ENCODE measurements at regions not wholly inside any gene's neighbourhood (a gene's known extent, or its start where the extent isn't known, plus 50 kb on each side); places are given as distances from the start of the nearest gene placed in this dataset.

- Histone ChIP-seq H3K4me1 (no peaks in the 10 kb centered on the region), H3K27ac (no peak overlapping the region), H3K27me3 (no peaks in the 10 kb centered on the region), H3K9me3 (no peaks in the 10 kb centered on the region), H3K4me3 (no peak overlapping the region), H3K36me3 (no peaks in the 10 kb centered on the region)
- DNase-seq = no peak
- no peak for TF ChIP-seq POLR2A (IDR thresholded peaks at IDR 0.05)
- TF ChIP-seq, protein P1, sequence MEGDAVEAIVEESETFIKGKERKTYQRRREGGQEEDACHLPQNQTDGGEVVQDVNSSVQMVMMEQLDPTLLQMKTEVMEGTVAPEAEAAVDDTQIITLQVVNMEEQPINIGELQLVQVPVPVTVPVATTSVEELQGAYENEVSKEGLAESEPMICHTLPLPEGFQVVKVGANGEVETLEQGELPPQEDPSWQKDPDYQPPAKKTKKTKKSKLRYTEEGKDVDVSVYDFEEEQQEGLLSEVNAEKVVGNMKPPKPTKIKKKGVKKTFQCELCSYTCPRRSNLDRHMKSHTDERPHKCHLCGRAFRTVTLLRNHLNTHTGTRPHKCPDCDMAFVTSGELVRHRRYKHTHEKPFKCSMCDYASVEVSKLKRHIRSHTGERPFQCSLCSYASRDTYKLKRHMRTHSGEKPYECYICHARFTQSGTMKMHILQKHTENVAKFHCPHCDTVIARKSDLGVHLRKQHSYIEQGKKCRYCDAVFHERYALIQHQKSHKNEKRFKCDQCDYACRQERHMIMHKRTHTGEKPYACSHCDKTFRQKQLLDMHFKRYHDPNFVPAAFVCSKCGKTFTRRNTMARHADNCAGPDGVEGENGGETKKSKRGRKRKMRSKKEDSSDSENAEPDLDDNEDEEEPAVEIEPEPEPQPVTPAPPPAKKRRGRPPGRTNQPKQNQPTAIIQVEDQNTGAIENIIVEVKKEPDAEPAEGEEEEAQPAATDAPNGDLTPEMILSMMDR (IDR thresholded peaks at IDR 0.05) = no peak
- intact Hi-C loops (cut with DNase I) = no loop called here
- WGBS, 2 donors = 53 to 60% methylated on average over 1 of the region's 1 CpG
Measured at GRCh38 chr11:96798445-96798844, 408.6 kb downstream of the JRKL start.

- Histone ChIP-seq H3K9me3 (no peaks in the 10 kb centered on the region), H3K4me1 (no peaks in the 10 kb centered on the region), H3K36me3 (no peaks in the 10 kb centered on the region), H3K27ac (no peak overlapping the region), H3K4me3 (no peak overlapping the region), H3K27me3 (no peaks in the 10 kb centered on the region)
- 39 to 51% methylated on average over 3 of the region's 3 CpGs for WGBS, 2 donors
- DNase-seq = no peak
- intact Hi-C loops (cut with DNase I) = no loop called here
- no peak for TF ChIP-seq POLR2A (IDR thresholded peaks at IDR 0.05)
- TF ChIP-seq, protein P1 (IDR thresholded peaks at IDR 0.05) = no peak
Measured at GRCh38 chr11:96815236-96815635, 425.4 kb downstream of the JRKL start.

DNA sequence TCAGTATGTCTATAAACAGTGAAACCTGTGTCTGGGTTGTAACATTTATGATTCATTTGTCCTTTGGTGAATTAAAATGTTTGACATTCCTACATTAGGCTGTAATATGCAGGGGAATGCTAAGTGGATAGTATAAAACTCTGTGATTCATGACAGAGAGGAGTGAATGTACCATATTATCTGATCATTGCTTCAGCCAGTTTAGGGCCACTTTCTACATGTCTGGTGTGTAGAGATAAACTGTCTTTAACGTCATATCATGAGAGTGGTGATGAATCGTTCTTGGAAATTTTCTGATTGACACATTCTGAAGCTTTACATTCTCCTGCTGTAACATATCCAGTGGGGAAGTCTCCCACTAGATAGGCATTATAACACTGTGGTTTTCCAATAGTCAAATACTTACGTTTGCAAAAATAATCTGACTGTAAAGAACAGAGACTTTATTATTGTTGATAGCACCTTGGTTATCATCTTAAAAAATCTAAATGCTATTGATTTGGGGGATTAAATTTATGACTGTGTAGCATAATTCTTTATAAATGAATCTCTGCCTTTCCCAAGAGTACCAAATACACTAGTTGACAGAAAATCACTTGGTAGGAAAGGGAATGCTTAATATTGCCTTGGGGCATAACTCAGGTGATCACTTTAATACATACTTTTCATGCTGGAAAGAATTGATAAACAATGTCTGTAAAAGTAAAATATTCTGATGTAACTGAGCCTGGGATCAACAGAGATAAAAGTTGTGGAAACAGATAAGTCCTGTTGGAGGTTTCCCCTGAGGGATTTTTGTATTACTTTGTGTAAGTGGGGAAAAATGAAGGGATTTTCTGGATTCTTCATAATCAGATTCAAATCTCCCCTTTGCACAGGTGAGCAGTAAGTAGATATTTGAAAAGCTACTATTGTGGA, 427.9 kb downstream of the JRKL start:
- H3K36me3 ChIP-seq = no peaks in the 10 kb centered on the region
- H3K4me3 ChIP-seq = no peak overlapping the region
- WGBS, 2 donors = 52 to 59% methylated on average over 3 of the region's 3 CpGs
- no peak overlapping the region for H3K27ac ChIP-seq
- H3K4me1 ChIP-seq = no peaks in the 10 kb centered on the region
- no peaks in the 10 kb centered on the region for H3K27me3 ChIP-seq
- intact Hi-C loops (cut with DNase I) = no loop called here
- no peak for DNase-seq
- no peaks in the 10 kb centered on the region for H3K9me3 ChIP-seq
- TF ChIP-seq, protein P1 (IDR thresholded peaks at IDR 0.05) = no peak
- TF ChIP-seq POLR2A (IDR thresholded peaks at IDR 0.05) = no peak

DNA sequence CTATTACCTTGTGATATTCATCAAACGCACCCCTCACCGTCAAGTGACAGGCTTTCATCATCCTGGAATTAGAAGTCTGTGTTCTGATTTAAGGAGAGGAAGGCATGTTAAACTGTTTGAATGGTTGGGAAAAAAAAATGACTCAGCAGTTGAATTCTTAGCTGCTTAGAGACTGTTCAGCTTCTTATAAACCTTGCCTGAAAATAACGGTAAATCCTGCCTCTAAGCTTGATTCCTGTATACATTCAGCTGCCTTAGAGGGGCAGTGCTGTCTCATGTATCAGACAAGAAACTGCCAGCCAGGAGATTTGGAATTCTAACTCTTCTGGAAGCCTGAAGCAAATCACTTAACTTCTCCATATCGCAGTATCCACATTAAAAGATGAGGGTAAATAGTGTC, 437.4 kb downstream of the JRKL start:
- Histone ChIP-seq H3K9me3 (no peaks in the 10 kb centered on the region), H3K4me3 (no peak overlapping the region), H3K36me3 (no peaks in the 10 kb centered on the region), H3K27me3 (no peaks in the 10 kb centered on the region), H3K4me1 (no peaks in the 10 kb centered on the region), H3K27ac (no peak overlapping the region)
- no peak for DNase-seq
- intact Hi-C loops (cut with DNase I) = no loop called here
- WGBS, 2 donors = 65 to 77% methylated on average over 4 of the region's 4 CpGs
- TF ChIP-seq, protein P1 (IDR thresholded peaks at IDR 0.05) = no peak
- TF ChIP-seq POLR2A (IDR thresholded peaks at IDR 0.05) = no peak

DNA sequence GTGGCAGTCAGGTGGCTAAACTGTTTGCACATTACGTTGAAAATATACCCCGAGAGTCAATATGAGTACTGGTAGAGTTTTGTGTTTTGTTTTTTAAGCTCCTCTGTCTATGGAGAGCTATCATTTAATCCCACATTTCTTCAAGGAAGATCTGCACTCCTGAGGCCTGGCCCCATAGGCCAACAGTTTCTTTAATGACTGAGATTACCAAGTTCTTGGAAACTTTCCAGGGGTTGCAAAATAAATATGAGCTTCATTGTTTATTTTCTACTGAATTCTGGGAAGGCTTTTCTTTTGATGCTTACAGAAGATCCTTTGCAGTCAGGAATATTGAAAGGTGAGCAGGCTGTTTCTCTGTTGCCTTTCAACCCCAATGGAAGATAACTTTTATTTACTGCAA, 452.0 kb downstream of the JRKL start:
- H3K36me3 ChIP-seq = no peaks in the 10 kb centered on the region
- TF ChIP-seq, protein P1 (IDR thresholded peaks at IDR 0.05) = no peak
- TF ChIP-seq POLR2A (IDR thresholded peaks at IDR 0.05) = no peak
- H3K27ac ChIP-seq = no peak overlapping the region
- no peak for DNase-seq
- H3K4me1 ChIP-seq = no peaks in the 10 kb centered on the region
- intact Hi-C loops (cut with DNase I) = no loop called here
- WGBS, 2 donors = 45 to 66% methylated on average over 2 of the region's 2 CpGs
- H3K9me3 ChIP-seq = no peaks in the 10 kb centered on the region
- H3K4me3 ChIP-seq = no peak overlapping the region
- H3K27me3 ChIP-seq = no peaks in the 10 kb centered on the region

Measured in esophagus squamous epithelium (tissue), 5 donors.